OCI-LY7 (cell line): ENCODE measurements at regions not wholly inside any gene's neighbourhood (a gene's known extent, or its start where the extent isn't known, plus 50 kb on each side); places are given as distances from the start of the nearest gene placed in this dataset.
A peak's percentile ranks its signal among the peaks of the same experiment; 100 is the strongest.

Experiments
- BruUV-seq: library from RNA; stranded (reverse); fragments of 400-500 nt; replicated peaks from 2 replicates; lab custom pipeline; 2021; lab: Mats Ljungman, UMichigan
- CTCF ChIA-PET: fragments of 300-600 bp; sonication (Branson Sonifier 250); formaldehyde crosslinking; loops from one replicate; lab custom pipeline; 2022; ENCODE audit warnings: antibody characterized with exemption; ENCODE audit not compliant: unreplicated experiment; lab: Charles Lee
- POLR2A ChIA-PET: fragments of 300-600 bp; sonication (Branson Sonifier 250); formaldehyde crosslinking; loops from one replicate; lab custom pipeline; 2022; ENCODE audit warnings: antibody characterized with exemption; lab: Charles Lee
- DNase-seq: peaks from one replicate; pipeline ENCODE4 v3.0.0-alpha.2; 2015; ENCODE audit warnings: low spot score
- H2AFZ ChIP-seq: fragments of 200-600 bp; sonication (generic), shearing (Covaris generic); 2 replicates; pipeline ENCODE4 v1.6.1; 2014; ENCODE audit warnings: mild to moderate bottlenecking, antibody characterized with exemption, low read length, moderate library complexity
- H3K27ac ChIP-seq: fragments of 200-600 bp; sonication (generic); 2 replicates; pipeline ENCODE4 v1.5.1; 2014; ENCODE audit warnings: mixed run types, low read depth, mild to moderate bottlenecking, moderate library complexity, low read length, inconsistent platforms; ENCODE audit not compliant: poor library complexity, severe bottlenecking
- H3K36me3 ChIP-seq: fragments of 200-600 bp; sonication (generic); 2 replicates; pipeline ENCODE4 v1.6.1; 2014; ENCODE audit warnings: mild to moderate bottlenecking, antibody characterized with exemption, low read length, moderate library complexity, mixed read lengths; ENCODE audit not compliant: insufficient read depth
- H3K4me1 ChIP-seq: fragments of 200-600 bp; sonication (generic); 2 replicates; pipeline ENCODE4 v1.5.1; 2014; ENCODE audit warnings: mild to moderate bottlenecking, low read length; ENCODE audit not compliant: insufficient read depth, poor library complexity, severe bottlenecking
- H3K4me2 ChIP-seq: fragments of 200-600 bp; sonication (generic); 2 replicates; pipeline ENCODE4 v1.6.1; 2014; ENCODE audit warnings: mild to moderate bottlenecking, low read length
- H3K4me3 ChIP-seq: fragments of 200-600 bp; sonication (generic); 2 replicates; pipeline ENCODE4 v1.5.1; 2014; ENCODE audit warnings: mild to moderate bottlenecking, low read depth, low read length; ENCODE audit not compliant: poor library complexity, severe bottlenecking
- H3K79me2 ChIP-seq: fragments of 200-600 bp; sonication (generic); 2 replicates; pipeline ENCODE4 v1.6.1; 2016; ENCODE audit warnings: low read depth, mild to moderate bottlenecking, low read length, moderate library complexity, mixed read lengths; ENCODE audit not compliant: insufficient read depth
- H3K9me2 ChIP-seq: fragments of 200-600 bp; sonication (generic); 2 replicates; pipeline ENCODE4 v1.6.1; 2016; ENCODE audit warnings: mild to moderate bottlenecking, low read length, mixed read lengths; ENCODE audit not compliant: insufficient read depth
- H3K9me3 ChIP-seq: fragments of 200-600 bp; sonication (generic); 2 replicates; pipeline ENCODE4 v1.6.1; 2014; ENCODE audit warnings: mild to moderate bottlenecking, mixed run types, low read length, mixed read lengths
- H4K20me1 ChIP-seq: fragments of 200-600 bp; sonication (generic); 2 replicates; pipeline ENCODE4 v1.6.1; 2014; ENCODE audit warnings: mild to moderate bottlenecking, antibody characterized with exemption, low read length, moderate library complexity, mixed read lengths; ENCODE audit not compliant: insufficient read depth
- CTCF ChIP-seq: fragments of 200-600 bp; sonication (generic); conservative IDR thresholded peaks from 2 replicates; pipeline ENCODE4 v1.5.1; 2014; ENCODE audit warnings: mild to moderate bottlenecking, antibody characterized with exemption, low read length, moderate library complexity, mixed read lengths
- EZH2phosphoT487 ChIP-seq: fragments of 200-600 bp; sonication (generic); IDR thresholded peaks from 2 replicates; pipeline ENCODE4 v1.6.1; 2018; ENCODE audit warnings: low read depth, borderline replicate concordance, mild to moderate bottlenecking, mixed run types, antibody characterized with exemption, low read length, moderate library complexity, mixed read lengths
- intact Hi-C: fragments of 100-400 bp; cut with micrococcal nuclease; formaldehyde crosslinking; loops from one replicate; pipeline ENCODE4 v1.10.0; 2022; ENCODE audit not compliant: unreplicated experiment

GRCh38 chr15:29569533-29570092 lies 252.7 kb downstream of the TJP1 start:
- Histone ChIP-seq H3K36me3 (no peaks in the 10 kb centered on the region), H3K9me3 (no peaks in the 10 kb centered on the region), H3K27ac (no peak overlapping the region), H3K4me1 (no peaks in the 10 kb centered on the region), H3K9me2 (no peaks in the 10 kb centered on the region), H4K20me1 (no peaks in the 10 kb centered on the region), H3K4me3 (no peak overlapping the region), H3K4me2 (no peak overlapping the region), H3K79me2 (no peaks in the 10 kb centered on the region), H2AFZ (no peak overlapping the region)
- BruUV-seq = no TSS peak
- ChIA-PET CTCF (no interaction called here), POLR2A (interaction anchor here (0.6 kb wide), 2 partner anchors 10 to 70 kb away, joined by 3 read pairs; no protein-coding TSS in a partner anchor)
- TF ChIP-seq CTCF (no peak), EZH2phosphoT487 (no peak)
- intact Hi-C loops = no loop called here
- DNase-seq = no peak

- intact Hi-C loops = no loop called here
- POLR2A ChIA-PET = interaction anchor here (0.6 kb wide), 3 partner anchors 11 to 105 kb away, joined by 3 to 7 read pairs (median 3); no protein-coding TSS in a partner anchor
- peak; percentile 6 for DNase-seq
- H4K20me1 ChIP-seq = no peaks in the 10 kb centered on the region
- BruUV-seq = no TSS peak
- CTCF ChIA-PET = no interaction called here
- H3K4me3 ChIP-seq = no peak overlapping the region
- H3K36me3 ChIP-seq = no peaks in the 10 kb centered on the region
- H3K4me1 ChIP-seq = no peaks in the 10 kb centered on the region
- H3K9me3 ChIP-seq = no peaks in the 10 kb centered on the region
- peak; percentile 46; the same call in 1 of the 2 replicates for TF ChIP-seq CTCF
- no peak for TF ChIP-seq EZH2phosphoT487
- H3K27ac ChIP-seq = no peak overlapping the region
- H3K79me2 ChIP-seq = no peaks in the 10 kb centered on the region
- H3K4me2 ChIP-seq = no peak overlapping the region
- H2AFZ ChIP-seq = no peak overlapping the region
- no peaks in the 10 kb centered on the region for H3K9me2 ChIP-seq
These were observed 253.3 kb downstream of the TJP1 start for GRCh38 chr15:29568840-29569532.

GRCh38 chr15:29567336-29567735 lies 254.9 kb downstream of the TJP1 start:
- DNase-seq = no peak
- intact Hi-C loops = no loop called here
- Histone ChIP-seq H3K9me2 (no peaks in the 10 kb centered on the region), H2AFZ (no peak overlapping the region), H4K20me1 (no peaks in the 10 kb centered on the region), H3K79me2 (no peaks in the 10 kb centered on the region), H3K27ac (no peak overlapping the region), H3K4me3 (no peak overlapping the region), H3K4me2 (no peak overlapping the region), H3K4me1 (no peaks in the 10 kb centered on the region), H3K36me3 (no peaks in the 10 kb centered on the region), H3K9me3 (no peaks in the 10 kb centered on the region)
- CTCF ChIA-PET = interaction anchor here (0.6 kb wide), 1 partner anchor 156 kb away, joined by 3 read pairs; no protein-coding TSS in a partner anchor
- BruUV-seq = no TSS peak
- TF ChIP-seq CTCF (no peak), EZH2phosphoT487 (no peak)
- POLR2A ChIA-PET = no interaction called here
